H9 (cell line): ENCODE measurements at regions not wholly inside any gene's neighbourhood (a gene's known extent, or its start where the extent isn't known, plus 50 kb on each side); places are given as distances from the start of the nearest gene placed in this dataset.

Experiments used
- DNase-seq: peaks from one replicate; pipeline ENCODE4 v3.0.0-alpha.2; 2017
- H2AFZ ChIP-seq: one replicate; pipeline ENCODE4 v1.6.1; 2013; ENCODE audit warnings: mild to moderate bottlenecking, low read length, control low read depth, moderate library complexity
- H2AK5ac ChIP-seq: 2 replicates; pipeline ENCODE4 v1.6.1; 2013; ENCODE audit warnings: low read length, control low read depth, mixed read lengths; ENCODE audit not compliant: insufficient read length
- H2BK120ac ChIP-seq: one replicate; pipeline ENCODE4 v1.6.1; 2013; ENCODE audit warnings: low read depth, mild to moderate bottlenecking, low read length, control low read depth, inconsistent platforms; ENCODE audit not compliant: poor library complexity, severe bottlenecking
- H2BK12ac ChIP-seq: 2 replicates; pipeline ENCODE4 v1.6.1; 2013; ENCODE audit warnings: low read length, control low read depth, mixed read lengths, low read depth; ENCODE audit not compliant: insufficient read length
- H2BK15ac ChIP-seq: 2 replicates; pipeline ENCODE4 v1.6.1; 2013; ENCODE audit warnings: low read depth, low read length, control low read depth
- H2BK20ac ChIP-seq: one replicate; pipeline ENCODE4 v1.6.1; 2013; ENCODE audit warnings: low read depth, mild to moderate bottlenecking, low read length, control low read depth, inconsistent platforms; ENCODE audit not compliant: poor library complexity, severe bottlenecking
- H2BK5ac ChIP-seq: 2 replicates; pipeline ENCODE4 v1.6.1; 2013; ENCODE audit warnings: low read length, control low read depth, mixed read lengths; ENCODE audit not compliant: insufficient read length
- H3K14ac ChIP-seq: 2 replicates; pipeline ENCODE4 v1.6.1; 2013; ENCODE audit warnings: low read length, control low read depth; ENCODE audit not compliant: insufficient read depth
- H3K18ac ChIP-seq: 2 replicates; pipeline ENCODE4 v1.6.1; 2013; ENCODE audit warnings: low read depth, mild to moderate bottlenecking, mixed read lengths, low read length, control low read depth; ENCODE audit not compliant: insufficient read length
- H3K23ac ChIP-seq: 2 replicates; pipeline ENCODE4 v1.6.1; 2013; ENCODE audit warnings: low read length, control low read depth, mixed read lengths, low read depth; ENCODE audit not compliant: insufficient read length
- H3K23me2 ChIP-seq: 2 replicates; pipeline ENCODE4 v1.6.1; 2013; ENCODE audit warnings: low read depth, mild to moderate bottlenecking, mixed read lengths, low read length, control low read depth; ENCODE audit not compliant: insufficient read length, poor library complexity, severe bottlenecking
- H3K27ac ChIP-seq: 2 replicates; pipeline ENCODE4 v1.5.1; 2013; ENCODE audit warnings: low read length, control low read depth, mixed read lengths, low read depth; ENCODE audit not compliant: insufficient read length
- H3K27me3 ChIP-seq: 2 replicates; pipeline ENCODE4 v1.6.1; 2013; ENCODE audit warnings: low read length, control low read depth, inconsistent platforms; ENCODE audit not compliant: insufficient read depth
- H3K4ac ChIP-seq: 2 replicates; pipeline ENCODE4 v1.6.1; 2013; ENCODE audit warnings: low read depth, mild to moderate bottlenecking, control low read depth, inconsistent platforms, low read length, moderate library complexity
- H3K4me1 ChIP-seq: 2 replicates; pipeline ENCODE4 v1.6.1; 2013; ENCODE audit warnings: low read length, control low read depth, inconsistent platforms; ENCODE audit not compliant: insufficient read depth
- H3K4me2 ChIP-seq: 2 replicates; pipeline ENCODE4 v1.6.1; 2013; ENCODE audit warnings: low read length, control low read depth, mixed read lengths; ENCODE audit not compliant: insufficient read length, insufficient read depth
- H3K56ac ChIP-seq: 2 replicates; pipeline ENCODE4 v1.6.1; 2013; ENCODE audit warnings: low read depth, mild to moderate bottlenecking, mixed read lengths, low read length, control low read depth; ENCODE audit not compliant: insufficient read length
- H3K79me1 ChIP-seq: 2 replicates; pipeline ENCODE4 v1.6.1; 2013; ENCODE audit warnings: low read depth, mild to moderate bottlenecking, moderate library complexity, low read length, control low read depth, inconsistent platforms; ENCODE audit not compliant: insufficient read depth, poor library complexity, severe bottlenecking
- H3K79me2 ChIP-seq: 2 replicates; pipeline ENCODE4 v1.6.1; 2013; ENCODE audit warnings: low read length, control low read depth, inconsistent platforms; ENCODE audit not compliant: insufficient read depth
- H3K9ac ChIP-seq: 2 replicates; pipeline ENCODE4 v1.6.1; 2013; ENCODE audit warnings: low read length, control low read depth, mixed read lengths; ENCODE audit not compliant: insufficient read length; ENCODE audit errors: extremely low read depth
- H3K9me3 ChIP-seq: one replicate; pipeline ENCODE4 v1.6.1; 2013; ENCODE audit warnings: low read depth, low read length, inconsistent platforms; ENCODE audit not compliant: control insufficient read depth
- H3T11ph ChIP-seq: one replicate; pipeline ENCODE4 v1.6.1; 2013; ENCODE audit warnings: mild to moderate bottlenecking, low read length, control low read depth, inconsistent platforms
- H4K20me1 ChIP-seq: one replicate; pipeline ENCODE4 v1.6.1; 2013; ENCODE audit not compliant: control insufficient read depth, insufficient read length, insufficient read depth
- H4K5ac ChIP-seq: 2 replicates; pipeline ENCODE4 v1.6.1; 2013; ENCODE audit warnings: low read depth, mild to moderate bottlenecking, mixed read lengths, low read length, control low read depth; ENCODE audit not compliant: insufficient read length
- H4K8ac ChIP-seq: replicated peaks from 2 replicates; pipeline ENCODE4 v1.6.1; 2013; ENCODE audit warnings: low read length, control low read depth, mixed read lengths, low read depth; ENCODE audit not compliant: insufficient read length
- H4K91ac ChIP-seq: 2 replicates; pipeline ENCODE4 v1.6.1; 2013; ENCODE audit warnings: low read depth, mild to moderate bottlenecking, moderate library complexity, mixed read lengths, low read length, control low read depth; ENCODE audit not compliant: insufficient read length
- H3K27ac Mint-ChIP-seq, 3 experiments: 2 replicates in 2 of 3; 3 replicates in 1 of 3; pipeline ENCODE4 v1.8.0; 2020 to 2021; ENCODE audit warnings: mixed read lengths in 3 of 3, mild to moderate bottlenecking in 1 of 3, moderate library complexity in 1 of 3
- H3K27me3 Mint-ChIP-seq: 2 replicates; pipeline ENCODE4 v1.8.0; 2021; ENCODE audit warnings: low read depth, mild to moderate bottlenecking, moderate library complexity, mixed read lengths
- H3K36me3 Mint-ChIP-seq, 3 experiments: 2 replicates in 2 of 3; 3 replicates in 1 of 3; pipeline ENCODE4 v1.8.0; 2020 to 2021; ENCODE audit warnings: low read depth in 3 of 3, mixed read lengths in 3 of 3; ENCODE audit not compliant: insufficient read depth in 1 of 3
- H3K4me1 Mint-ChIP-seq, 2 experiments: 2 replicates each; pipeline ENCODE4 v1.8.0; 2020; ENCODE audit warnings: mixed read lengths in 2 of 2
- H3K4me3 Mint-ChIP-seq, 2 experiments: 2 replicates in 1 of 2; 3 replicates in 1 of 2; pipeline ENCODE4 v1.8.0; 2020 to 2021; ENCODE audit warnings: mild to moderate bottlenecking in 2 of 2, mixed read lengths in 2 of 2, moderate library complexity in 1 of 2
- H3K9me3 Mint-ChIP-seq, 2 experiments: 2 replicates in 1 of 2; 3 replicates in 1 of 2; pipeline ENCODE4 v1.8.0; 2020; ENCODE audit warnings: mild to moderate bottlenecking in 2 of 2, mixed read lengths in 2 of 2, moderate library complexity in 1 of 2
- CTCF ChIP-seq: fragments of 200-600 bp; sonication (generic); conservative IDR thresholded peaks from 3 replicates; pipeline ENCODE4 v1.8.0; 2021; ENCODE audit warnings: antibody characterized with exemption, mild to moderate bottlenecking
- WGBS: extraction: QIAGEN DNeasy Blood & Tissue Kit; methylation state at CpG from one replicate; pipeline ENCODE4 v1.1.7; 2013; ENCODE audit warnings: missing lambda C conversion rate, low lambda C conversion rate, mixed read lengths; ENCODE audit not compliant: insufficient read length; ENCODE audit errors: extremely low coverage; 5-methylcytosine and 5-hydroxymethylcytosine counted together

- no peak overlapping the region for H3K9ac ChIP-seq
- no peak overlapping the region for H4K91ac ChIP-seq
- Mint-ChIP-seq H3K4me1 (peaks cover 15% of the 10 kb centered on the region in 2 experiments), H3K4me3 (no peak overlapping the region), H3K9me3 (no peaks in the 10 kb centered on the region; a peak in 1 of 5 replicates), H3K36me3 (no peaks in the 10 kb centered on the region), H3K27ac (no peak overlapping the region), H3K27me3 (no peaks in the 10 kb centered on the region)
- H2BK5ac ChIP-seq = no peak overlapping the region
- no peaks in the 10 kb centered on the region for H4K20me1 ChIP-seq
- no peak overlapping the region for H4K8ac ChIP-seq
- H3K27me3 ChIP-seq = no peaks in the 10 kb centered on the region
- no peak overlapping the region for H2BK20ac ChIP-seq
- H3K18ac ChIP-seq = no peak overlapping the region
- DNase-seq = no peak
- no peak overlapping the region for H2BK120ac ChIP-seq
- no CpG with 5 or more reads among the region's 2 CpGs for WGBS
- H4K5ac ChIP-seq = no peak overlapping the region
- H3K79me1 ChIP-seq = no peaks in the 10 kb centered on the region
- H3K4me2 ChIP-seq = no peak overlapping the region
- H3K79me2 ChIP-seq = no peaks in the 10 kb centered on the region
- no peak overlapping the region for H3K14ac ChIP-seq
- no peak overlapping the region for H2BK15ac ChIP-seq
- H2AFZ ChIP-seq = no peak overlapping the region
- no peak overlapping the region for H3K4ac ChIP-seq
- no peaks in the 10 kb centered on the region for H3K23me2 ChIP-seq
- TF ChIP-seq CTCF = no peak
- no peak overlapping the region for H3K27ac ChIP-seq
- H3K23ac ChIP-seq = no peak overlapping the region
- H3T11ph ChIP-seq = no peak overlapping the region
- no peak overlapping the region for H2BK12ac ChIP-seq
- no peak overlapping the region for H2AK5ac ChIP-seq
- H3K9me3 ChIP-seq = no peaks in the 10 kb centered on the region
- no peak overlapping the region for H3K56ac ChIP-seq
- no peaks in the 10 kb centered on the region for H3K4me1 ChIP-seq
Observed at GRCh38 chr1:239764546-239764945, 327.1 kb upstream of the FMN2 start.
